ENCODE measurements at regions not wholly inside any gene's neighbourhood (a gene's known extent, or its start where the extent isn't known, plus 50 kb on each side); places are given as distances from the start of the nearest gene placed in this dataset.

DNA sequence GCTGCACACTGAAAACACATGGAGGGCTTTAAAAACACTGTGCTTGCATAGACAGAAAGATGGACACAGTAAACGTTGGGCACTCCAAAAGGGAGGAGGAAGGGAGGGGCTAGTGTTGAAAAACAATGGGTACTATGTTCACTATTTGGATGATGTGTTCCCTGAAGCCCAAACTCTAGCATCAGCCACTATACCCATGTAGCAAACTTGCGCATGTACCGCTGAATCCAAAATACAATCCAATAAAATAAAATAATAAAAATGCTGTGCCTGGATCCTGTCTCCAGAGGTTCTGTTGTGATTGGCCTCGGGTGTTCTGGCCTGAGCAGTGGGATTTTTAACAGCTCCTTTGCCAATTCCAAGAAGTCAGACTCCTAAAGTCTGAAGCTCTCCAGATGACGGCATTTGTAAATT is 166.0 kb downstream of the TMEM182 start:
- Histone ChIP-seq H3K4me1 (ENCODE audit: control insufficient read depth in 1 of 2, insufficient read depth in 2 of 2, low read depth in 1 of 2, low read length in 1 of 2) (no peaks in the 10 kb centered on the region; a peak in 1 of 4 replicates), H3K4me3 (ENCODE audit: low read depth in 2 of 2, low read length in 1 of 2) (no peak overlapping the region), H3K9me2 (no peaks in the 10 kb centered on the region), H3K4me2 (no peak overlapping the region), H4K20me1 (ENCODE audit: insufficient read depth) (no peaks in the 10 kb centered on the region), H3K36me3 (replicated peaks in 1 of 2; ENCODE audit: control insufficient read depth in 1 of 2, insufficient read depth in 2 of 2, low read length in 1 of 2) (no peaks in the 10 kb centered on the region), H3K79me2 (ENCODE audit: insufficient read depth) (no peaks in the 10 kb centered on the region), H2AFZ (ENCODE audit: low read depth) (no peak overlapping the region), H3K9me3 (no peaks in the 10 kb centered on the region), H3K27me3 (ENCODE audit: insufficient read depth) (no peaks in the 10 kb centered on the region), H3K27ac (ENCODE audit: low read depth in 2 of 2, low read length in 1 of 2) (no peak overlapping the region), H3K9ac (no peak overlapping the region), H3F3A (replicated peaks; ENCODE audit: insufficient read depth) (no peaks in the 10 kb centered on the region)
- POLR2A ChIA-PET, result no interaction called here
- DNase-seq, result no peak
- TF ChIP-seq YY1 (IDR thresholded peaks at IDR 0.05; ENCODE audit: low read depth), result no peak
- no peak for TF ChIP-seq EP300 (IDR thresholded peaks at IDR 0.05; ENCODE audit: borderline replicate concordance in 1 of 2, low read depth in 1 of 2, low read length in 1 of 2)
- TF ChIP-seq RCOR1 (IDR thresholded peaks at IDR 0.05; ENCODE audit: low read length), result no peak
- TF ChIP-seq NFIC (IDR thresholded peaks at IDR 0.05; ENCODE audit: borderline replicate concordance), result no peak
- TF ChIP-seq REST (IDR thresholded peaks at IDR 0.05; ENCODE audit: low read depth, low read length), result no peak
- no peak for TF ChIP-seq JUND (IDR thresholded peaks at IDR 0.05)
- no peak for TF ChIP-seq USF2 (IDR thresholded peaks at IDR 0.05; ENCODE audit: borderline replicate concordance, low read depth, low read length)
- TF ChIP-seq CHD2 (IDR thresholded peaks at IDR 0.05; ENCODE audit: low read length, partially characterized antibody), result no peak
- no peak for TF ChIP-seq SMC3 (IDR thresholded peaks at IDR 0.05; ENCODE audit: low read depth, low read length)
- no peak for TF ChIP-seq NRF1 (IDR thresholded peaks at IDR 0.05; ENCODE audit: low read depth, low read length)
- TF ChIP-seq IRF3 (IDR thresholded peaks at IDR 0.05; ENCODE audit: low read depth, low read length), result no peak
- no peak for TF ChIP-seq EZH2phosphoT487 (IDR thresholded peaks at IDR 0.05; ENCODE audit: borderline replicate concordance, low read depth)
- no peak for TF ChIP-seq RAD21 (IDR thresholded peaks at IDR 0.05; ENCODE audit: low read length)
- TF ChIP-seq POLR2AphosphoS5 (IDR thresholded peaks at IDR 0.05; ENCODE audit: low read depth, low read length), result no peak
- TF ChIP-seq, protein P1, sequence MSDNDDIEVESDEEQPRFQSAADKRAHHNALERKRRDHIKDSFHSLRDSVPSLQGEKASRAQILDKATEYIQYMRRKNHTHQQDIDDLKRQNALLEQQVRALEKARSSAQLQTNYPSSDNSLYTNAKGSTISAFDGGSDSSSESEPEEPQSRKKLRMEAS (IDR thresholded peaks at IDR 0.05; ENCODE audit: low read depth), result no peak
- TF ChIP-seq TAF1 (IDR thresholded peaks at IDR 0.05; ENCODE audit: borderline replicate concordance, low read depth, low read length), result no peak
- CTCF ChIA-PET, result interaction anchor here (1.3 to 1.6 kb wide), 3 partner anchors 10 to 56 kb away, joined by 3 to 6 read pairs (median 4); no protein-coding TSS in a partner anchor
- 43% methylated on average over 5 of the region's 5 CpGs for WGBS (ENCODE audit: low lambda C conversion rate)

Data from SK-N-SH (cell line).